Hepatocyte (in vitro differentiated cells): ENCODE measurements at regions not wholly inside any gene's neighbourhood (a gene's known extent, or its start where the extent isn't known, plus 50 kb on each side); places are given as distances from the start of the nearest gene placed in this dataset.

ENCODE experiments used
- DNase-seq: peaks from one replicate; pipeline ENCODE4 v3.0.0-alpha.2; 2016; ENCODE audit warnings: low spot score
- H2AFZ ChIP-seq: fragments of 200-600 bp; sonication (generic); 2 replicates; pipeline ENCODE4 v1.6.0; 2016; ENCODE audit warnings: antibody characterized with exemption, mild to moderate bottlenecking
- H3K27ac ChIP-seq: fragments of 200-600 bp; sonication (generic); 2 replicates; pipeline ENCODE4 v1.5.1; 2016; ENCODE audit warnings: mild to moderate bottlenecking
- H3K27me3 ChIP-seq: fragments of 200-600 bp; sonication (generic); 2 replicates; pipeline ENCODE4 v1.6.1; 2016
- H3K36me3 ChIP-seq: fragments of 200-600 bp; sonication (generic); replicated peaks from 2 replicates; pipeline ENCODE4 v1.5.1; 2016; ENCODE audit warnings: low read depth; ENCODE audit not compliant: insufficient read depth
- H3K4me1 ChIP-seq: fragments of 200-600 bp; sonication (generic); 2 replicates; pipeline ENCODE4 v1.5.1; 2016; ENCODE audit warnings: mild to moderate bottlenecking, moderate library complexity; ENCODE audit not compliant: insufficient read depth
- H3K4me2 ChIP-seq: fragments of 200-600 bp; sonication (generic); 2 replicates; pipeline ENCODE4 v1.6.0; 2016
- H3K4me3 ChIP-seq: fragments of 200-600 bp; sonication (generic); 2 replicates; pipeline ENCODE4 v1.5.1; 2016; ENCODE audit warnings: mild to moderate bottlenecking
- H3K79me2 ChIP-seq: fragments of 200-600 bp; sonication (generic); 2 replicates; pipeline ENCODE4 v1.6.0; 2017; ENCODE audit warnings: mild to moderate bottlenecking
- H3K9me2 ChIP-seq: fragments of 200-600 bp; sonication (generic); replicated peaks from 2 replicates; pipeline ENCODE4 v1.6.0; 2017; ENCODE audit warnings: mild to moderate bottlenecking; ENCODE audit not compliant: insufficient read depth
- H3K9me3 ChIP-seq: fragments of 200-600 bp; sonication (generic); 2 replicates; pipeline ENCODE4 v1.5.1; 2016; ENCODE audit warnings: low read depth, mild to moderate bottlenecking
- H4K20me1 ChIP-seq: fragments of 200-600 bp; sonication (generic); 2 replicates; pipeline ENCODE4 v1.6.0; 2016; ENCODE audit warnings: mild to moderate bottlenecking; ENCODE audit not compliant: insufficient read depth, poor library complexity, severe bottlenecking
- CTCF ChIP-seq: fragments of 200-600 bp; sonication (generic); IDR thresholded peaks from 2 replicates; pipeline ENCODE4 v1.5.1; 2016; ENCODE audit warnings: antibody characterized with exemption, mild to moderate bottlenecking; ENCODE audit not compliant: poor library complexity
- EZH2 ChIP-seq: fragments of 200-600 bp; sonication (generic); IDR thresholded peaks from 2 replicates; pipeline ENCODE4 v1.6.1; 2016; ENCODE audit warnings: antibody characterized with exemption, mild to moderate bottlenecking, borderline replicate concordance
- EZH2phosphoT487 ChIP-seq: fragments of 200-600 bp; sonication (generic); IDR thresholded peaks from one replicate; pipeline ENCODE4 v1.6.1; 2018; ENCODE audit warnings: antibody characterized with exemption, mild to moderate bottlenecking, low read depth, moderate library complexity; ENCODE audit not compliant: unreplicated experiment, severe bottlenecking
- WGBS: methylation state at CpG from one replicate; pipeline ENCODE4 v1.1.6; 2016; ENCODE audit warnings: low lambda C conversion rate; ENCODE audit errors: missing lambda C conversion rate; 5-methylcytosine and 5-hydroxymethylcytosine counted together

- Histone ChIP-seq H3K79me2 (no peaks in the 10 kb centered on the region), H3K36me3 (no peaks in the 10 kb centered on the region), H3K4me2 (no peak overlapping the region), H4K20me1 (no peaks in the 10 kb centered on the region), H2AFZ (no peak overlapping the region), H3K27me3 (no peaks in the 10 kb centered on the region), H3K4me1 (peaks cover 11% of the 10 kb centered on the region), H3K4me3 (no peak overlapping the region), H3K27ac (no peak overlapping the region), H3K9me3 (no peaks in the 10 kb centered on the region), H3K9me2 (no peaks in the 10 kb centered on the region)
- 90% methylated on average over 3 of the region's 3 CpGs for WGBS
- TF ChIP-seq EZH2 (no peak), EZH2phosphoT487 (no peak), CTCF (no peak)
- no peak for DNase-seq
Observed at GRCh38 chr17:55634702-55635101, 88.0 kb downstream of the TMEM100 start.

- no peaks in the 10 kb centered on the region for H3K27me3 ChIP-seq
- H3K4me2 ChIP-seq: no peak overlapping the region
- TF ChIP-seq EZH2phosphoT487 (no peak), EZH2 (no peak), CTCF (no peak)
- no peaks in the 10 kb centered on the region for H4K20me1 ChIP-seq
- no peak for DNase-seq
- 94% methylated on average over 2 of the region's 2 CpGs for WGBS
- H2AFZ ChIP-seq: no peak overlapping the region
- H3K4me1 ChIP-seq: peaks cover 11% of the 10 kb centered on the region
- no peaks in the 10 kb centered on the region for H3K9me2 ChIP-seq
- no peak overlapping the region for H3K27ac ChIP-seq
- H3K9me3 ChIP-seq: no peaks in the 10 kb centered on the region
- H3K4me3 ChIP-seq: no peak overlapping the region
- no peaks in the 10 kb centered on the region for H3K36me3 ChIP-seq
- H3K79me2 ChIP-seq: no peaks in the 10 kb centered on the region
Observed at GRCh38 chr17:55632893-55633292, 89.8 kb downstream of the TMEM100 start.

GRCh38 chr17:55632236-55632635 is 90.4 kb downstream of the TMEM100 start:
- Histone ChIP-seq H3K79me2 (no peaks in the 10 kb centered on the region), H3K4me1 (peaks cover 11% of the 10 kb centered on the region), H3K9me2 (no peaks in the 10 kb centered on the region), H4K20me1 (no peaks in the 10 kb centered on the region), H3K36me3 (no peaks in the 10 kb centered on the region), H2AFZ (no peak overlapping the region), H3K4me2 (no peak overlapping the region), H3K27ac (no peak overlapping the region), H3K27me3 (no peaks in the 10 kb centered on the region), H3K9me3 (no peaks in the 10 kb centered on the region), H3K4me3 (no peak overlapping the region)
- WGBS: 84% methylated on average over 2 of the region's 2 CpGs
- TF ChIP-seq EZH2phosphoT487 (no peak), CTCF (no peak), EZH2 (no peak)
- no peak for DNase-seq

GRCh38 chr17:55629995-55630394 is 92.7 kb downstream of the TMEM100 start:
- H3K27me3 ChIP-seq: no peaks in the 10 kb centered on the region
- 80% methylated on average over 7 of the region's 7 CpGs for WGBS

More at GRCh38 chr17:55629995-55630394, 92.7 kb downstream of the TMEM100 start:
- TF ChIP-seq CTCF (no peak), EZH2 (no peak), EZH2phosphoT487 (no peak)
- H3K4me1 ChIP-seq: no peaks in the 10 kb centered on the region
- no peaks in the 10 kb centered on the region for H4K20me1 ChIP-seq
- DNase-seq: no peak
- H2AFZ ChIP-seq: no peak overlapping the region
- no peak overlapping the region for H3K4me3 ChIP-seq
- H3K9me2 ChIP-seq: no peaks in the 10 kb centered on the region
- no peaks in the 10 kb centered on the region for H3K79me2 ChIP-seq
- no peak overlapping the region for H3K4me2 ChIP-seq
- no peaks in the 10 kb centered on the region for H3K9me3 ChIP-seq
- no peaks in the 10 kb centered on the region for H3K36me3 ChIP-seq
- H3K27ac ChIP-seq: no peak overlapping the region
